Trophoblast cell (in vitro differentiated cells and primary cell): ENCODE measurements at regions not wholly inside any gene's neighbourhood (a gene's known extent, or its start where the extent isn't known, plus 50 kb on each side); places are given as distances from the start of the nearest gene placed in this dataset.

Source experiments
- DNase-seq, 2 donors: peaks; one replicate each; pipeline ENCODE4 v3.0.0-alpha.2; 2016
- H2AFZ ChIP-seq: 2 replicates; pipeline ENCODE4 v1.6.1; 2013; ENCODE audit warnings: low read length, moderate library complexity, mild to moderate bottlenecking; ENCODE audit not compliant: insufficient read depth, poor library complexity
- H2AK5ac ChIP-seq: 2 replicates; pipeline ENCODE4 v1.6.1; 2013; ENCODE audit warnings: mild to moderate bottlenecking, low read length
- H2BK120ac ChIP-seq: 2 replicates; pipeline ENCODE4 v1.6.1; 2013; ENCODE audit warnings: low read length, mild to moderate bottlenecking, moderate library complexity; ENCODE audit not compliant: insufficient read depth, poor library complexity
- H2BK12ac ChIP-seq: 2 replicates; pipeline ENCODE4 v1.6.1; 2013; ENCODE audit warnings: mild to moderate bottlenecking, low read length, moderate library complexity
- H2BK5ac ChIP-seq: 2 replicates; pipeline ENCODE4 v1.6.1; 2013; ENCODE audit warnings: low read length, low read depth, moderate library complexity, mild to moderate bottlenecking; ENCODE audit not compliant: poor library complexity
- H3K14ac ChIP-seq: 2 replicates; pipeline ENCODE4 v1.6.1; 2013; ENCODE audit warnings: mild to moderate bottlenecking, low read length
- H3K18ac ChIP-seq: 2 replicates; pipeline ENCODE4 v1.6.1; 2013; ENCODE audit warnings: mild to moderate bottlenecking, low read length
- H3K23ac ChIP-seq: 2 replicates; pipeline ENCODE4 v1.6.1; 2013; ENCODE audit warnings: low read length
- H3K27ac ChIP-seq: 2 replicates; pipeline ENCODE4 v1.5.1; 2013; ENCODE audit warnings: low read depth, mild to moderate bottlenecking, inconsistent platforms, low read length, moderate library complexity
- H3K27me3 ChIP-seq: 2 replicates; pipeline ENCODE4 v1.6.1; 2013; ENCODE audit warnings: inconsistent platforms, mild to moderate bottlenecking, low read length, moderate library complexity; ENCODE audit not compliant: insufficient read depth
- H3K36me3 ChIP-seq, 2 experiments: 1 replicate in 1 of 2; 2 replicates in 1 of 2; pipeline ENCODE4 v1.6.1; 2013; ENCODE audit warnings: low read length in 2 of 2, mild to moderate bottlenecking in 2 of 2, moderate library complexity in 1 of 2; ENCODE audit not compliant: insufficient read depth in 2 of 2, control insufficient read depth in 1 of 2
- H3K4ac ChIP-seq: 2 replicates; pipeline ENCODE4 v1.6.1; 2013; ENCODE audit warnings: low read depth, mild to moderate bottlenecking, low read length, moderate library complexity
- H3K4me1 ChIP-seq, 2 experiments: 1 replicate in 1 of 2; 2 replicates in 1 of 2; pipeline ENCODE4 v1.6.1; 2013; ENCODE audit warnings: low read length in 2 of 2, mild to moderate bottlenecking in 2 of 2, moderate library complexity in 1 of 2; ENCODE audit not compliant: insufficient read depth in 2 of 2, control insufficient read depth in 1 of 2
- H3K4me2 ChIP-seq: 2 replicates; pipeline ENCODE4 v1.6.1; 2013; ENCODE audit warnings: inconsistent platforms, mild to moderate bottlenecking, low read length, moderate library complexity
- H3K4me3 ChIP-seq: 2 replicates; pipeline ENCODE4 v1.5.1; 2013; ENCODE audit warnings: mild to moderate bottlenecking, low read depth, low read length, inconsistent platforms
- H3K79me1 ChIP-seq: one replicate; pipeline ENCODE4 v1.6.1; 2013; ENCODE audit warnings: low read length
- H3K79me2 ChIP-seq: 2 replicates; pipeline ENCODE4 v1.6.1; 2013; ENCODE audit warnings: low read length, mild to moderate bottlenecking; ENCODE audit not compliant: control insufficient read depth, insufficient read depth, poor library complexity
- H3K9ac ChIP-seq: 2 replicates; pipeline ENCODE4 v1.6.1; 2013; ENCODE audit warnings: mild to moderate bottlenecking, low read length
- H3K9me3 ChIP-seq: 2 replicates; pipeline ENCODE4 v1.6.1; 2013; ENCODE audit warnings: low read depth, mild to moderate bottlenecking, control low read depth, inconsistent platforms, low read length; ENCODE audit not compliant: insufficient read depth
- H4K12ac ChIP-seq: 2 replicates; pipeline ENCODE4 v1.6.1; 2013; ENCODE audit warnings: low read depth, mild to moderate bottlenecking, low read length, moderate library complexity
- H4K8ac ChIP-seq: 2 replicates; pipeline ENCODE4 v1.6.1; 2013; ENCODE audit warnings: low read depth, mild to moderate bottlenecking, low read length, moderate library complexity
- H4K91ac ChIP-seq: one replicate; pipeline ENCODE4 v1.6.1; 2013; ENCODE audit warnings: low read depth, mild to moderate bottlenecking, low read length, moderate library complexity
- WGBS: extraction: QIAGEN DNeasy Blood & Tissue Kit; methylation state at CpG from one replicate; pipeline ENCODE4 v1.1.7; 2013; ENCODE audit warnings: missing lambda C conversion rate; ENCODE audit not compliant: insufficient read length, insufficient coverage; ENCODE audit errors: extremely low coverage; 5-methylcytosine and 5-hydroxymethylcytosine counted together

GRCh38 chr16:76900285-76901263 is 290.4 kb upstream of the MON1B start:
- no CpG with 5 or more reads among the region's 6 CpGs for WGBS
- H3K18ac ChIP-seq = no peak overlapping the region
- H4K12ac ChIP-seq = no peak overlapping the region

GRCh38 chr16:76906552-76906951 is 284.4 kb upstream of the MON1B start:
- H3K9me3 ChIP-seq = no peaks in the 10 kb centered on the region
- no peaks in the 10 kb centered on the region for H3K27me3 ChIP-seq
- H3K27ac ChIP-seq = no peak overlapping the region
- no peak overlapping the region for H3K23ac ChIP-seq
- H3K9ac ChIP-seq = no peak overlapping the region
- no peak overlapping the region for H4K12ac ChIP-seq
- H3K18ac ChIP-seq = no peak overlapping the region
- no peaks in the 10 kb centered on the region for H3K79me2 ChIP-seq
- no peak overlapping the region for H2BK120ac ChIP-seq
- no peak overlapping the region for H3K4ac ChIP-seq
- no peak overlapping the region for H2AFZ ChIP-seq
- H2AK5ac ChIP-seq = no peak overlapping the region
- H2BK12ac ChIP-seq = no peak overlapping the region
- no peaks in the 10 kb centered on the region for H3K79me1 ChIP-seq
- DNase-seq = no peak
- no peak overlapping the region for H4K8ac ChIP-seq
- H3K4me1 ChIP-seq = no peaks in the 10 kb centered on the region
- WGBS = no CpG with 5 or more reads among the region's 2 CpGs
- no peaks in the 10 kb centered on the region for H3K36me3 ChIP-seq
- no peak overlapping the region for H3K4me3 ChIP-seq
- no peak overlapping the region for H3K14ac ChIP-seq
- H4K91ac ChIP-seq = no peak overlapping the region
- no peak overlapping the region for H2BK5ac ChIP-seq
- no peak overlapping the region for H3K4me2 ChIP-seq

More at GRCh38 chr16:76900285-76901263, 290.4 kb upstream of the MON1B start:
- Histone ChIP-seq H3K4me1 (no peaks in the 10 kb centered on the region), H2BK5ac (no peak overlapping the region), H2BK12ac (no peak overlapping the region), H3K9me3 (no peaks in the 10 kb centered on the region), H3K27me3 (no peaks in the 10 kb centered on the region), H3K4me3 (no peak overlapping the region), H3K14ac (no peak overlapping the region), H3K23ac (no peak overlapping the region), H3K4ac (no peak overlapping the region), H3K79me1 (no peaks in the 10 kb centered on the region), H3K27ac (no peak overlapping the region), H4K8ac (no peak overlapping the region), H4K91ac (no peak overlapping the region), H3K36me3 (no peaks in the 10 kb centered on the region), H3K9ac (no peak overlapping the region), H2AFZ (no peak overlapping the region), H2BK120ac (no peak overlapping the region), H2AK5ac (no peak overlapping the region), H3K4me2 (no peak overlapping the region), H3K79me2 (no peaks in the 10 kb centered on the region)
- no peak for DNase-seq

- Histone ChIP-seq H3K27me3 (no peaks in the 10 kb centered on the region), H3K79me1 (no peaks in the 10 kb centered on the region), H2AK5ac (no peak overlapping the region), H3K27ac (no peak overlapping the region), H3K4me1 (no peaks in the 10 kb centered on the region), H3K9ac (no peak overlapping the region), H4K8ac (no peak overlapping the region), H3K4me3 (no peak overlapping the region), H2AFZ (no peak overlapping the region), H3K14ac (no peak overlapping the region), H2BK120ac (no peak overlapping the region), H3K36me3 (no peaks in the 10 kb centered on the region), H3K18ac (no peak overlapping the region), H3K4me2 (no peak overlapping the region), H4K91ac (no peak overlapping the region), H3K23ac (no peak overlapping the region), H2BK12ac (no peak overlapping the region), H2BK5ac (no peak overlapping the region), H3K79me2 (no peaks in the 10 kb centered on the region), H3K9me3 (no peaks in the 10 kb centered on the region), H3K4ac (no peak overlapping the region), H4K12ac (no peak overlapping the region)
- DNase-seq = peak; percentile 55 to 85
- WGBS = no CpG with 5 or more reads among the region's 3 CpGs
Measured at GRCh38 chr16:76910931-76911330, 280.1 kb upstream of the MON1B start.

GRCh38 chr16:76913046-76913445 is 277.9 kb upstream of the MON1B start:
- no peak overlapping the region for H4K91ac ChIP-seq
- H3K27ac ChIP-seq = no peak overlapping the region
- no peak overlapping the region for H4K12ac ChIP-seq
- H2AFZ ChIP-seq = no peak overlapping the region
- H3K36me3 ChIP-seq = no peaks in the 10 kb centered on the region
- H2BK12ac ChIP-seq = no peak overlapping the region
- no peak overlapping the region for H2BK120ac ChIP-seq
- H3K4me1 ChIP-seq = no peaks in the 10 kb centered on the region
- H3K79me1 ChIP-seq = no peaks in the 10 kb centered on the region
- no peaks in the 10 kb centered on the region for H3K79me2 ChIP-seq
- no peak overlapping the region for H4K8ac ChIP-seq
- H3K4ac ChIP-seq = no peak overlapping the region
- no peak overlapping the region for H2BK5ac ChIP-seq
- H3K9me3 ChIP-seq = no peaks in the 10 kb centered on the region
- no peak overlapping the region for H3K18ac ChIP-seq
- WGBS = no CpG with 5 or more reads among the region's 1 CpG
- no peaks in the 10 kb centered on the region for H3K27me3 ChIP-seq
- DNase-seq = peak; percentile 6 to 35
- H3K4me2 ChIP-seq = no peak overlapping the region
- H2AK5ac ChIP-seq = no peak overlapping the region
- H3K14ac ChIP-seq = no peak overlapping the region
- H3K23ac ChIP-seq = no peak overlapping the region
- H3K9ac ChIP-seq = no peak overlapping the region
- no peak overlapping the region for H3K4me3 ChIP-seq
